Islet precursor cell (in vitro differentiated cells): ENCODE measurements at regions not wholly inside any gene's neighbourhood (a gene's known extent, or its start where the extent isn't known, plus 50 kb on each side); places are given as distances from the start of the nearest gene placed in this dataset.
"Not testable (repeated sequence)": the region's sequence is repeated elsewhere in the genome, so short reads cannot be mapped to it uniquely, and the experiment has no call there.

Experiments used
- DNase-seq: peaks from one replicate; pipeline ENCODE4 v3.0.0-alpha.2; 2018

DNA sequence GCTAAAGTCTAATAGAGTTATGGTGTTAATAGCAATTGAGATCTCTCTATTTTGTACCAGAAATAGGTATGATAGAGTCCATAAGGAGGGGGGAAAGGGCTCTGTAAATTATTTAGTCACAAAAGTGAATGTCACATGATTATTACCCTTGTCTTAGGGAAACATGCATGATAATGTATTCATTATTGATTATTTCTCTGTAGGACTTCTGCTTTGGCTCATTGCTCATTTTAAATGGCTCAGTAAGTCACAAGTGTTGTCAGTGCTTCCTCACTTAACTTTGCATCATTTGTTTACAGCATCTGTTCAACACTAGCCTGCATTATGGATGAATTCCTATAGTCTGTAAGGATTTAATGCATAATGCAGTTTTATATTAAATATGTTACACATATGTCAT lies 788.8 kb upstream of the EDIL3 start:
- DNase-seq, result no peak

DNA sequence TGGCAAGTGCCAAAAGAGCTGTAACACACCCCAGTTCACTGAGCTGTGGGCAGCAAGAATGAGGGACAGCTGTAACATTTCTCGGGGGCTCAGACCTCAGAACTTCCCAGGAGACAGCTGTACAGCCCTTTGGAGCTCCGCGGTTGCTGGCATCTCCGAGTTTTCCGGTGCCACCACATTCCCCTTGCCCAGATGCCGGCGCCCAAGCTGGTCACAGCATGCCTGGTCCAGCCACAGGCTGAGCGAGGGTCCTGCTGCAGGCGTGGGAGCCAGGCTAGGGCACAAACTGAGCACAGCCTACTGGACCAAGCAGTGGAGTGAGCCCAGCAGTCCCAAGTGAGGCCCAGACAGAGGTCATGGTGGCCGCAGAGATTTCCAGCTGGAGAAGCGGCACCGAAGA lies 797.7 kb upstream of the EDIL3 start:
- no peak for DNase-seq

DNA sequence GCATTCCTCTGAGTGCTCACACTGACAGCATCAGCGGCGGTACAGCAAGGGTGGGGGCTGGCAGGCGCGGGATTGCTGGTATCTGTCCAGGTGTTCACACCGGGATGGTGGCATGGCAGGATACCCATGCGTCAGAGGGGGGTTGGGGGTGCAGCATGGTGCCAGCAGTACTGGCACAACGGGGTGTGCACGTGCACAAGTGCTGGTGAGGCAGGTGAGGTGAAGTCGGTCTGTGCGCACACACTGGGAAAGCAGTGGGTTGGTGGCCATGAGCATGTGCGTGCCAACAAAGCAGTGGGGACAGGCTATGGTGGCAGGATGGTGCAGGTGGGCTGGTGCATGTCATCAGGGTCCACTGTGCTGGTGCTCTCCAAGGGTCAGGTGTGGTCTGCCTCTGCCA lies 819.6 kb upstream of the EDIL3 start:
- no peak for DNase-seq

DNA sequence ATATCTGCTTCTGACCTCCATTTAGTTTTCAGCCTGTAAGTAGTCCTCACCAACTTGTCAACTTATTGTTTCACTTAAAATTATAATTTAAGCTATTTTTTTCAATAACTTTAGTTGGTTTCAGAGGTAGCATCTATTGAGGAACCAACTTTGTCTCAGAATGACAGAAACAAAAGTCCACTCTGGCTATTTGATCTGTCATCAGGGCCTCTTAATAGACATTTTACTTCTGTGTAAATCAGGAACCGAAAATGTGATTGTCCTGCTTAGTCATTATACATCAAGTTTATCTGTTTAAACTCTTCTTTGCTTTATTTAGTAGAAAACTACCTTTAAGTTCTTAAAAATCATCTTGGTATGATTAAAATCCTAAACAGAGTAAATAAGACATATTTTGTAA lies 820.8 kb upstream of the EDIL3 start:
- DNase-seq, result no peak

DNA sequence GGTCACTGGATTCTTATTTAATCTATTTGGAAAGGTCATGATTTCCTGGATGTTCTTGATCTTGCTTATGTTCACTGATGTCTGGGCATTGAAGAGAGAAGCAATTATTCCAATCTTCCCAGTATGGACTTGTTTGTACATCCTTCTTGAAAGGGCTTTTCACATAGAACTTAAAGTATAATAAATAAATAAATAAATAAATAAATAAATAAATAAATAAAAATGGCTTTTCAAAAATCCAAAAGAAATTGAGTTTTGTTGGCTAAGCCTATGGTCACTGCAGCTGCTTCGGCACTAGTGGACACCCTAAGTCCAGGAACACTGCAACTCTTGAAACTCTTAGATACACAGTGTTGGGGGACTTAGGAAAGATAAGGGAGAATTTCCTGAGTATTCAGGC lies 840.7 kb upstream of the EDIL3 start:
- DNase-seq, result no peak

DNA sequence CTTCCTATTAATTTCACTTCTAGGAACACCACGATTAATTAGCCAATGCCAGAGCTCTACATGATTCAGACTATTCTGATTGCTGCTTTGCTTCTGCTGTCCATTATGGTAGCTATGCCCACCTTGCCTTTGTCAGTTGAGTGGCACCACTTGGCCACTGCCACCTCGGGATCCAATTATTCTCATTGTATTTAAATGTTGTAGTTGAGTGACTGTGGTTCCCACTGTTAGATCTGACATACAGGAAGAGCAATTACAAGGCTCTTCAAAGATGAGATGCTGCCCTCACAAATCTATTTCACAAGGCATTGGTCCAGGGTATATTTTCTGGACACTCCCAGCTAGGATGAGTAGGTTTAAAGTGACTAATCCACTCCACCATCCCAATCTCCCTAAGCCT lies 864.5 kb upstream of the EDIL3 start:
- DNase-seq, result no peak

DNA sequence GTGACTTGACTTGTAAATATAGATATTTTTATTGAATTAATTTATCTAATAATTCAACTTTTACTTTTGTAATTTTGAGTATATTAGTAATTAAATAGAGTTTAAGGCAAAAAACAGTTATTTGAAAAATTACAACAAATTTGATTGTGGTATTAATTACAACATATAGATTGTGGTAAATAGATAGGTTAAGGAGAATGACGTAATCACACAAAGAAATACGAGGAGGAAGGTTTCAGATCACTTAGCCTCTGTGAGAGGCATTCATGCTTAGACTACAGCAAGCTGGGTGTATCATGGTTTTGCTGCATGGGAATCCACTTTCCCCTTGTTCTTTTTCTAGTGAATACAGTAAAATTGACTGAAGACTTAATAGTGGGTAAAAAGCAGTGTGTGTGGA lies 878.4 kb upstream of the EDIL3 start:
- no peak for DNase-seq

DNA sequence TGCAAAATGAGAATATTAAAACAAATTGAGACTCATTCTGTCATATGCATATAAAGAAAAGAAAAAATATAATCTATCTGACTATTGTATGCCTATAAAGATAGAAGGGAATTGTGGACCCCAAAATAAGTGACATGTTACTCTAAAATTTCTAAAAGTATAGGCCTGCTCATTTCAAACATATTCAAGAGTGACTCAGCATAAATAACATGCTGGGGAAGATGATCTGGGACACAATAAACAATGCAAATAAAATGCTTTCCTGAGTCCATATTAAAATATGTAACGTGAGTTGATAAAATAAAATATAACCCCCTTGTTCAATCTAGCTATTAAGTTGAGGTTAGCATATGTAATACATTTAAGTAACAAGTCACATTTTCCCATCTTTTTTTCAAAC lies 882.0 kb upstream of the EDIL3 start:
- DNase-seq, result no peak

DNA sequence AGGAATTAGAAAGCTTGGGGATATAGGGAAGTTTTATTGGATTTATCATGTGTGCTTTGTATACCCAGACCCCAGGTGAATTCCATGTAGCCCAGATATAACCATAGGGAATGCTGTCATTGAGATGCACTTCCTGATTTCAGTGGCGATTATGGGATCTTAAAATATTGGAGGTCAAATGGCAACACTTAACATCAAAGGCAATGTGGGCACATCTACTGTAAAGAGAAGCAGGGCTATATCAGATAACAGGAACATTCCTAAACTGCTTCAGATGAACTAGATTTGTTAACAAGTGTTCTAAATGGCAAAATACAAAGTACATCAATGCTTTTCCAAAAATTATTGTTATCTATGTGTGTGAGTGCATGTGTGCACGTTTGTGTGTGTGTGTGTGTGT lies 883.5 kb upstream of the EDIL3 start:
- DNase-seq, result no peak

DNA sequence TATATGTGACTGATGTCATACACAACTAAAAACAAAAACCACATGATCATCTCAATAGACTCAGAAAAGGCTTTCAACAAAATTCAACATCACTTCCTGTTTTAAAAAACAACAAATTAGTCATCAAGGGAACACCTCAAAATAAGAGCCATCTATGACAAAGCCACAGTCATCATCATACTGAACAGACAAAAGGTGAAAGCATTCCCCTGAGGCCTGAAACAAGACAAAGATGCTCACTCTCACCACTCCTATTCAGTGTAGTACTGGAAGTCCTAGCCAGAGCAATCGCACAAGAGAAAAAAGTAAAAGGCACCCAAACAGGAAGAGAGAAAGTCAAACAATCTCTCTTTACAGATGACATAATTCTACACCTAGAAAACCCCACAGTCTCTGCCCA lies 893.5 kb upstream of the EDIL3 start:
- peak; percentile 54 for DNase-seq

DNA sequence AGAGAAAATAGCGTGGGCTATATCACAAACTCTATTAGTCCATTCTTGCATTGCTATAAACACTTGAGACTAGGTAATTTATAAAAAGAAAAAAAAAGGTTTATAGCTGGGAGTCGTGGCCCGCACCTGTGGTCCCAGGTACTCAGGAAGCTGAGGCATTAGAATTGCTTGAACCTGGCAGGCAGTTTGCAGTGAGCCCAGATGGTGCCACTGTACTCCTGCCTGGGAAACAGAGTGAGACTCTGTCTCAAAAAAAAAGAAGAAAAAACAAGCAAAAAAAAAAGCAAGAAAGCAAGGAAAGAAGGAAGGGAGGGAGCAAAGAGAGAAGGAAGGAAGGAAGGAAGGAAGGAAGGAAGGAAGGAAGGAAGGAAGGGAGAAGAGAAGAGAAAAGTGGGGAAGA lies 904.2 kb upstream of the EDIL3 start:
- no peak for DNase-seq

DNA sequence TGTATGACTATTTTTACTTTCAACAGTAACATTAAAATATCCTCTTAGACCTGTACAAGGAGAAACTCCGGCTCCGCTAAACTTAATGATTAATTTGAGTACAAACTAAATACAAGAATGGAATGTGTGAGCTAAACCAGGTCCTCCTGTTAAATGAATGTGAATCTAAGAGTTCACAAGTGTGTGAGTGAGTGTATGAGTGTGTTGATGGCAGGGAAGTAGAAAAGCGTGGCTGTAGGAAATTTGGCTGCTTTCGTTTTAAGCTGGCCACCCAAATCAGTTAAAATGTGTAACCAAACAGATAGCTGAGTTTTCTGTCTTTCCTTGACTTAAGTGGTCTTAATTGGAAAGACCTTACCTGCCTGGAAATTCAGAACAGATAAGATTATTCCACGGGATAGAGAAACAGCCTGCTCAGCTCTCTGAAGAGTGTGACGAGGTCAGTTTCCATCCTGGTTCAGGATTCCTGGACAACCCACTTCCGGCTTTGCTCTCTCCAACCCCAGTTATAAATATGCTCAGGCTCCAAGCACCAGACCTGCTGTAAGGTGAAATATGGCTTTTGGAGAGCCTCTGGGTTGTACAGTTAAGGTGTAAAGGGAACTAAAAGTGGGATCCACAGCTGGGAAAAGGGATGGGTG lies 908.6 kb upstream of the EDIL3 start:
- DNase-seq, result peak; percentile 50

DNA sequence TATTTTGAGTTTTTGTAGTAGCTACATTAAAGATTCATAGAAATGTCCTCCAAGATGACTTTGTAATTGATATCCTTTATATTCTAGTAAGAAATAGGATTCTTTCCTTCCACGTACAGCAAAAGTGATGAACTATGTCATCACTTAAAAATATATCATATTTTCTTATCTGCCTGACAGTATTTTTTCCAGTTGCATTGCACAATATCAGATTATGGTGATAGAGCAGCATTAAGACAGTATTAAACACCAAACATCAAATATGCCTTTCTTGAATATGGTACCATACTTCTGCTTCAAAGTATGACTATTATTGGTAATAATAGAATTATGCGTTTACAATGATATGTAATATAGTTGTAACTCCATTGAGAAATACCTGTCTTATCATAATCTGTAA lies 919.8 kb upstream of the EDIL3 start:
- no peak for DNase-seq

DNA sequence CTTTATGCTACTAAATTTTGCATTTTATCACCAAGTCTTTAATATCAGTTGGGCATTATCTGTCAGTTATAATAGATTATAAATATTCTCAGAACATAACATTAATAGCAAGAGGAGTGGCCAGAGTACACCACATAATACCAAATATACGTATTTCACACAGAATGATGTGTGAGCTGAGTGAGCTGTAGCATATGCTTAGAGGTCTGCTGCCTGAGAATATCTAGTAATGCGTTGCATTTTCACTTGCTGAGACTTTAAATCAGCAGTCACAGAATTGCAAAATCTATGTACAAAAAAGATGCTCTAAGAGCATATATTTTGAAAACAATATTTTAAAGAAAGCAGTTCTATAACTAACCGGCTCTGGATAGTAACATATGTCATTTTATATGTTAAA lies 921.1 kb upstream of the EDIL3 start:
- DNase-seq, result no peak

DNA sequence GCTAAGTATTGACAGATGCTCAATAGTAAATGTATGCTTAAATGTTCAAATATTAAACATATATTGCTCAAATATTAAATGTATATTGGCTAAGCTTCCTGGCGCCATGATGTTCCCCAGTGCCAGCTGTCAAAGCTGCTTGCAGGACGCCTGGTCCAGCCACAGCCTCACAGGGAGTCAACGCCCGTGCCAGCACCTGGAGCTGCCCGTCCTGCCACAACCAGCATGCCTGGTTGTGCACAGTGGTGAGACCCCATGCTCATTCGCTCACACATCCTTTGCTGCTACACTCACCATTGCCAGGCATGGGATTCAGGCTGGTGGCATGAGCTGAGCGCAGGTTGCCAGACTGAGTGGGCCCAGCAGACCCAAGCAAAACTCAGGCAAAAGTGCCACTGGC lies 926.9 kb upstream of the EDIL3 start:
- DNase-seq, result no peak

DNA sequence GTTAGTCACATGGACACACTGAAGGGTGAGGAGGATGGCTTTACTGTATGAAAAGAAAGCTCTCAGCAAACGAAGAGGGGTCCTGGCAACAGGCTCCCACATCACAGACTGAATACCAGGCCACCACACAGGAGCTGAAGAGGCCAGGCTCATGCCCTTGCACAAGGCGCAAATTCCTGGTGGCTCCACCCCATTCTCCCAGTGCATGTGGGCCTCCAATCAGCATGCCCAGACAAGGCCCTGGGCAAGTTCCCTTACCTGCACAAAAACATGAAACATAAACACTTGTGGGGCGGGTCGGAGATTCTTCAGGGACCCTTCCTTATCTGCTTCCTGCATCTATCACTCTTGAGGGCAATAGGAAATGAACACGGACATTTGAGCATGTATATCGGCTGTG lies 935.8 kb upstream of the EDIL3 start:
- DNase-seq, result peak; percentile 55

DNA sequence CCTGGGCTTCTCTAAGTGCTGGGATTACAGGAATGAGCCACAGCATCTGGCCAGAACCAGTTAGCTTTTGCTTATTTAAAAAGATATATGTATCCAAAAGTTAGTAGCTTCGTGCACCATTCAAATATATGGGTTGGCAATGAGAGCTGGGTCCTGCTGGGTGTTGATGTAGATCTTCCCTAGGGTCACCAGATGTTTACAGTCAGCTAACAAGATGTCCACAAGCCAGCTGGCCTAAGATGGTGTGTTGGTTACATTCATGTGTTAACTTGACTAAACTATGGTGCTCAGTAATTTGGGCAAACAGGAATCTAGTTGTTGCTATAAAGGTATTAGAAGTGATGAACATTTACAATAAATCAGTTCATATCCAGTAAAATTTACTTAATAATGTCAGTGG lies 948.6 kb upstream of the EDIL3 start:
- DNase-seq, result no peak

DNA sequence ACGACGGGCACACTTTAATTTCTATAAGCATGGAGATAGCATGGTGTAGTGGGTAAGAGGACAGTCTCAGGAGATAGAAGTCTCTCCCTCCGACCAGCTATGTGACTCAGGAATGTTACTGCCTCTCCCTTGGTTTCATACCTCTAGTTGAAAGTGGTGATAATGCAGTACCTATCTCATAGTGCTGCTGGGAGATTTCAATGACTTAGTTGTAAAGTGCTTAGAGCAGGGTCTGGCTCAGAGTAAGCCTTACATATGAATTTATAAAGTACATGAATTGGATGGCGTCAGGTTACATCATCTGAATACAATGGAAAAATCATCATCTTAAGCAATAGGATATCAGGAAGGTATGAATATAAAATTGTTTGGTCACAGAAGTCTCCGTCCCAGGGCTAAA lies 952.8 kb upstream of the EDIL3 start:
- DNase-seq, result no peak

DNA sequence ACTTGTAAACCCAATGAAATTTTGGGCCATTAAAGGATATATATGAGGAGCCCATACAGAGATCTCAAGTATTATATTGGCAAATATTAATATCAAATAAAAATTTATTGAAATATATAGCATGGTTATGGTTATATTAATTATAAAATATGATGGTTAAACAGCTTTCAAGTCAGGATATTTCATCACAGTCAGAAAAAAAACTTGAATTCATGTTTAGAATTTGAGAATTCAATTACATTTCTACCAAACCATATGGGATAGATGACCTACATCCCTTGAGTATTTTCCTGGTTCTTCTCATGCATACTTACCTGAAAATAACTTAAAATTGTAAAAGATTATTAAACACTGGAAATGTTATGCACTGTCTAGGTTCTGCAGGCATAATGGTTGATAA lies 956.1 kb upstream of the EDIL3 start:
- DNase-seq, result no peak

DNA sequence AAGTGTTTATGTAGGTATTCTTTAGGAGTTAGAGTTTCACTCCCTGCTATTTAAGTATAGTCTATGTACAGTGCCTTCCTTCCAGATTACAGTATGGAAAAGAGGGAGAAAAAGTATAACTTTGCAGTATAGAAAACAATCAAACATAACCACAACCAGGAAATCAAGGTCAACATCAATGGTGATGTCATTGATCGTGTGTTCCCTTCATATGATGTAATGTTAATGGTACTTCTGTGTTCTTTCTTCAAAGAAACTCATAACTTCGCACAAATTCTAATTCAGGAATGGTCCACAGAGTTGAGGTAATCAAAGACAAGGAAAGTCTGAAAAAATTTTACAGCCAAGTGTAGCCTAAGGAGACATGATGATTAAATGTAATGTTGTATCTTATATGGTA lies 961.1 kb upstream of the EDIL3 start:
- no peak for DNase-seq

DNA sequence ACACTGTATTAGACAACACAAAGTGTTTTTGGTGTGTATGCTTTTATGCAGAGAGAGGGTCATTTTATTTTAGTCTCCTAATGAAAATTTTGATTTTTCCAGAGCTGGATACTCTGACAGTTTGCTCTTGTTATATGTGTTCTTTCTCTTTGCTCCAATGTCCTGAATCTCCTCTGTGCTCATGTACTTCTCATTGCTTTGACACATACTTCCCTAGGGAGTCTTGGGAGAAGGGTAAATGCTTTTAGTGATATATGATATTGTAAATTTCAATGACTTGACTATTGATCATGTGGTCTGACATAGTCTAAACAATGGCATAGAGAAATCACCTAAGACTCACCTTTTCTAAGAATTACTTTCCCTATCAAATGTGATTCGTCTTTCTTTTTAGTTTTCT lies 972.6 kb upstream of the EDIL3 start:
- no peak for DNase-seq

DNA sequence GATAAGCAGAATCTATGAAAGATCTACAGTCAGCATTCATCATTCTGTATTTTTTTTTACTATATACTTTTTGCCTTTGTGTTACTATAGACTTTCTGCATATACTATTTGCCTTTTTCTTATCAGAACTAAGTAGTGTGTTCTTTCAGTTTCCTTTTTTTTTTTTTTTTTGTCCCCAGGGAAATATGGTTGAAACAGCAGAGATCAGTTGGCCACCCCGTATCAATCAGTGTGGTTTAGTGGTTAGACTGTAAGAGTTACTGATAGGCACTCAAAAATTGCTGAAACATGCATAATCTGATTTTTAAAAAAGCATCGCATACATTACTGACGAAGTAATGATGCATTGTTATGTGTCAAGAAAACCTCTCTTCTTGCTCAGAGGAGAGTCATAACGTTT lies 990.8 kb upstream of the EDIL3 start:
- DNase-seq, result no peak

DNA sequence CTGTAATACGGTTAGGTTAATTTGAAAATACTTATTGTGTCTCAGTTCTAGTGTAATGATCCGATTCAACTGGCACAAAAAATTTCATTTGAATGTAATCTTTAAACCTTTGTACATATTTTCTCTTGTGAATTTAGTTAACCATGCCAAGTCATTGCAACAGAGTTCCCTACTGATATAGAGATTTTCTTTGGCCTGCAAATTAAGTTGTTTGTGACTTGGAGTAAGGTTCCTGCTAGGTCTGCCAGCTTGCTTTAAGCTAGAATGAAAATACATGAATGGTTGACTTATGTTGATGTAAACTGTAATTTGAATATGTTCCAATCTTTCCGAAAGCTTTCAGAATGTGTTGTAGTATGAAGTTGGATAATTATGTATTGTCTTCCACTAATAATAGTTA lies 1004.1 kb upstream of the EDIL3 start:
- DNase-seq, result no peak

DNA sequence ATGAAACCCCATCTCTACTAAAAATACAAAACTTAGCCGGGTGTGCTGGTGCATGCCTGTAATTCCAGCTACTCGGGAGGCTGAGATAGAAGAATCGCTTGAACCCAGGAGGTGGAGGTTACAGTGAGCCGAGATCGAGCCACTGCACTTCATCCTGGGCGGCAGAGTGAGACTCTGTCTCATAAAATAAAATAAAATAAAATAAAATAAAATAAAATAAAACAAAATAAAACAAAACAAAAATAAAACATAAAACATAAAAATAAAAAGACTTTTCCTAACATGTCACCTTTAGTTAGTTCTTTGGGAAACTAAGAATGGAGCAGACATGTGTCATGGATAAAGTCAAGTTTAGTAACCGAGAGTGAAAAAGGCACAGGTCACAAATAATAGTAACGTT lies 1007.6 kb upstream of the EDIL3 start:
- DNase-seq, result not testable (repeated sequence)

DNA sequence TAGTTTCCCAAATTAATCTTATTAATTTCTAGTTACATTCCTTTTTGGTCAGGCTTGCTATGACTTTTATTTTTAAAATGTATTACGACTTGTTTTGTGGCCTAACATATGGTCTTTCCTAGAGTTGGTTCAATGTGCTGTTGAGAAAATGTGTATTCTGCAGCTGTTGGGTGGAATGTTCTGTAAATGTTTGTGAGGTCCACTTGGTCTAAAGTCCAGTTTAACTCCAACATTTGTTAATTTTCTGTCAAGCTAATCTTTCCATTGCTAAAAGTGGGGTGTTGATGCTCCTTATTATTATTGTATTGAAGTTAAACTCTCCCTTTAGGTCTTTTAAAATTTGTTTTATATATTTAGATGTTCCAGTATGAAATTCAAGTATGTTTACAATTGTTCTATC lies 1010.8 kb upstream of the EDIL3 start:
- no peak for DNase-seq

DNA sequence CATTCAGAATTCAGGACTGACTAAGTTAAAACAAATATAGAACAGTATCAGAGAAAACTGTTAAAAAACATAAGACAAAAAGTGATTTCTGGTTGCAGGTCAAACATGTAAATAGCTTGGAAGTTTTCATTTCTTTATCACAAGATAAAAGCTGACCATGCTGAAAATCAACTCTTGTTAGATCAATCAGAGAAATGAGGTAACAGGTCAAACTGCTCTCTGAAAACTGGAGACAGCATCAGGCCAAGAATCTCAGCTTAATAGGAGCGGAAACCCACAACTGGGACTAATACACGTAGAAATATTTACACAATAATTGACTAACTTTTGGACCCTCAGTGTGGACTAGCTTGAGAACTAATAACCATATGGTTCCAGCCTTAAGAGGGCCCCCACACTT lies 1012.8 kb upstream of the EDIL3 start:
- DNase-seq, result no peak
